GM19452 (cell line): ENCODE measurements at regions not wholly inside any gene's neighbourhood (a gene's known extent, or its start where the extent isn't known, plus 50 kb on each side); places are given as distances from the start of the nearest gene placed in this dataset.
"Not testable (repeated sequence)": the region's sequence is repeated elsewhere in the genome, so short reads cannot be mapped to it uniquely, and the experiment has no call there.

ENCODE experiments used
- ATAC-seq: cut with Tn5 transposase; IDR thresholded peaks from one replicate; pipeline ENCODE4 v1.9.1; 2021; ENCODE audit not compliant: unreplicated experiment

DNA sequence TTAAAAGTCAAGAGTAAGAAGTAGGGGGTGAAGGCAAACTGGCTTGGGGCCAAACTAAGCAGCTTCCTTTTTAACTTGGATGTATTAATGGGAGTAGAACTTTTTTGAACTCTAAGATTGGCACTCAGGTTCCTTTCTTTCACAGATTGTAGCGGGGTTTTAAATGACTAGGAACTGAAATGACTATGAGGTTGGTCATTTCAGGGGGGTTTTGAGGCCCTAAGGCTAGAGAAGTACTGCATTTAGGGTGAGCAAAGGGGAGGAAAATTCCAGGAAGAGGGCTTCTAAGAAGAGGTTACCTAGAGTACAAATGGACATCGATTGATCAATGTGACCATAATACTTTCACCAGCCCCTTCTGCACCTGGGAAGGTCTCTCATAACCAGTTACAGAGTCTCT is 381.8 kb downstream of the MLLT3 start:
- ATAC-seq: no peak

DNA sequence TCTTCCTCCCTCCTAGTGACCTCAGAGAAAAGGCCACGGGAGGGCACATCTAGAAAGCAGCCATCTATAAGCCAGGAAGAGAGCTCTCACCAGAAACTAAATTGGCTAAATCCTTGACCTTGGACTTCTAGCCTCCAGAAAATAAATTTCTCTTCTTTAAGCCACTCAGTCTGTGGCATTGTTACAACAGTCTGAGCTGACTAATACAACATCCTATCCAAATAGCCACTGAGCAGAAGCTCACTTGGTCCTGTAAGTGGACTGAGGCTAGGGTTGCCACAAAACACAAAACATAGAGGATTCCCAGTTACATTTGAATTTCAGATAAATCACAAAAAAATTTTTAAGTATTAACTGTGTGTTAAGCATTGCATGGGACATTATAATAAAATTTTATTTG is 383.4 kb downstream of the MLLT3 start:
- ATAC-seq: no peak

DNA sequence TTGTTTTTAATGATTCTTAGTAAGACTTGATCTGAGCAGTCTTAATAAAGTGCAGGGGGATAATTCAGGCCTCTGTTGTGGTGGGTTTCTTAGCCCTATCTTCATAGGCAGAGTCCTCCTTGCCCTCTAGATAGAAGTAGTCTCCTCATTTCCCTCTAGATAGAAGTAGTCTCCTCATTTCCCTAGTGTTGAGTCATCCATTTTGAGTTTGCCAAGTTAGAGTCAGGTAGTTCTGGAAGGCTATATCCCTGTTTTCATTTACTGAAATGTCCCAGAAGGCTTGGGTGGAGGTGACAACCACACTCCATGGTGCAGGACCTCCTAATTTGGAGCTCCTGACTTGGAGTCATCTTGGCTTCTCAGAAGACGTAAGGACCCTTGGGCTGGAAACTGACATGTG is 384.6 kb downstream of the MLLT3 start:
- ATAC-seq: no peak

DNA sequence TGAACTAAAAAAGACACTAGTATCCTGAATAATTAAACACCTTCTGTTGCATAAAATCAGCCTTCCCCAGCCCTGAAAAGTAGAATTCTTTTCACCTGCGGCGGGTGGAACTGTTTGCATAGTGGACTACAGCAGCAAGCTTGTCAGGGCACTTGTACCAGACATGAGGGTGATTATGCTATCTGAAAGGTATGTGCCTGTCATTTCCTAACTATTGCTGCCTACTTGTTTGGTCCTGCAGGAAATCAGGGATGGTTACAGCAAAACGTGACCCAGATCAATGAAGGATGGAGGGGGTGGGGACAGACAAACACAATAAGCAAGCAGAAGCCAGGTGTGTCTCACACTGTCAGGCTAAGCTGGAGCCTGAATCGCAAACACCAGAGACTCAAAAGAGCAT is 385.6 kb downstream of the MLLT3 start:
- no peak for ATAC-seq

DNA sequence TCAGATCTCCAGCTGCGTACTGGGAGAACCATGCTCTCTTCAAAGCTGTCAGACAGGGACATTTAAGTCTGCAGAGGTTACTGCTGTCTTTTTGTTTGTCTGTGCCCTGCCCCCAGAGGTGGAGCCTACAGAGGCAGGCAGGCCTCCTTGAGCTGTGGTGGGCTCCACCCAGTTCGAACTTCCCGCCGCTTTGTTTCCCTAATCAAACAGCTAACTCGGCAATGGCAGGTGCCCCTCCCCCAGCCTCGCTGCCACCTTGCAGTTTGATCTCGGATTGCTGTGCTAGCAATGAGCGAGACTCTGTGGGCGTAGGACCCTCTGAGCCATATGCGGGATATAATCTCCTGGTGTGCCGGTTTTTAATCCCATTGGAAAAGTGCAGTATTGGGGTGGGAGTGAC is 387.1 kb downstream of the MLLT3 start:
- not testable (repeated sequence) for ATAC-seq

DNA sequence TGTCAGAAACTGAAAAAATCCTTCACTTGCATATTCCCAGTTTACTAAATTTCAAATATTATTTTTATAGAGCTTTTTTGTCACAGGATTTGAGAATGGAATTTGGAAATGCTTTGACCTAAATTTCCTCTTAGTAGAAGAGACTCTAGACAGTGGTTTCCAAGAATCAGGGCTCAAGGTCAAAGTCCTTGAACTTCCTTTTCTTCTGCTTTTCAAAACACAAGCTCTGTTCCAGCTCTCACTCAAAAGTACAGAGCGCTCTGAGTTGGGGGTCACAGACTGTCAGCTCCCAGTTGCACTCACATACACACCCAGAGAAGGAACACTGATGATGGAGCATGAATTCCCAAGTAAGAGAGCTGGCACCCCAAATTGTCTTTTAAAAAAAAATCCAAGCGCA is 394.2 kb downstream of the MLLT3 start:
- ATAC-seq: no peak

DNA sequence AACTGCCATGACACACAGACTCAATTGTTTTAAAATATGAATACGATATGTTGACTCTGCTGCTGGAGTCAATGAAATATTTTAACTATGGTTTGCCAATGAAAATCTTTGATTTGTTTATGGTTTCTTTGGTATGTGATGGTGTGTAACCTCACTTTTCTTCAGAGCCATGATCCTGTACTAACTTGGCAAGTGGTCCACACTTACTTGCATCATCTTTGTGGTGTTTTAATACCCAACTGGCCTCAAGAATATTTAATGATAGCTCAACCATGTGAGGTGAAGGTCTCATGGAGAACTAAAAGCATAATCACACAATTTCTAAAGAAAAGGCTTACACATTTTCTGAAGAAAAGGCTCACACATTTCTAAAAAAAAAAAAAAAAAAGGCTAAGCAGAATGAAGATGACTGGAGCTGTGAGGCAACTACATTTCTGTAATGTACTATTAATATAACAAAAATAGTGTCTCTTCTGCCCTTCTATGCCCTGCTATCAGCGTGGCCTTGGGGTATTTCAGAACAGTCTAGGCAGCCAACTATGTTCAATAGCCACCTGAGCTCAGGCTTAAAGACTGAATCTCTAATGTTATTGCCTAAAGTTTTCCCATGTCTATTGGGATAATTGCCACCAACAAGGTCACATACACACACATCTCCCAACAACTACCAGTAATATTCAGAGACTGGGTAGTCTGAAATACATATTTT is 395.0 kb downstream of the MLLT3 start:
- ATAC-seq: no peak

DNA sequence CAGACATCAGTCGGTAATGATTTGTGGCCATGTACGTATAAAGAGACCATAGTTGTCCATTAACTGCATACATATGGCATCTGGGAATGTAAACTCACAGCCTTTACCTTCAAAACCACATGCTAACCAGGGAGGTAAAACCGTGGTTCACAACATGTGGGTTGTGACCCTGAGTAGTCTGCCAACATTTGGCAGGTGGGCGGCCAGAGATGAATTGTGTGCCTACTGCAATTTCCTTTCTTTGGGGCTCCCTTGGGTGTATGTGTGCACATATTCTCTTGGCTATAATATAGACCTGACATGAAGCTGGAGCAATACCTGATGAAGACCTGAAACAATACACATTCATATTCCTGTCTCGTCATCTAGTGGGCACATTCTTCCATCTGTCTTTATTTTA is 396.0 kb downstream of the MLLT3 start:
- no peak for ATAC-seq

DNA sequence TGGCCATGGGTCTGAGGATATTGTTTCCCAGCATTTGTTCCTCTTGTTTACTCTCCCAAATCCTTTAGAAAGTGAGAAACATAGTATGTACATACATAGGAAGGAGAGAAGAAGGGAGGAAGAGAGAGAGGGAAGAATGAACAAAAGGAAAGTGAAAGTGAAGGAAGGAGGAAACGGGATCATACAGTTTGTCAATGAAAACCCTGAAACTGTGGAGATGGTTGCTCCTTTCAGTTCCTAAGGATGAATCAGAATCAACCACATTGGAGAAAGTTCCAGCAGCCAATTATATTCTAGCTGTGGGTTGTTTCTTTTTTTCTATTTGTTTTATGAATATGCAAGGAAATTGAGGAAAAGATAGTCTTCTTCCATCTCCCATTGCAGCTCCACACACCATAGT is 396.5 kb downstream of the MLLT3 start:
- no peak for ATAC-seq

DNA sequence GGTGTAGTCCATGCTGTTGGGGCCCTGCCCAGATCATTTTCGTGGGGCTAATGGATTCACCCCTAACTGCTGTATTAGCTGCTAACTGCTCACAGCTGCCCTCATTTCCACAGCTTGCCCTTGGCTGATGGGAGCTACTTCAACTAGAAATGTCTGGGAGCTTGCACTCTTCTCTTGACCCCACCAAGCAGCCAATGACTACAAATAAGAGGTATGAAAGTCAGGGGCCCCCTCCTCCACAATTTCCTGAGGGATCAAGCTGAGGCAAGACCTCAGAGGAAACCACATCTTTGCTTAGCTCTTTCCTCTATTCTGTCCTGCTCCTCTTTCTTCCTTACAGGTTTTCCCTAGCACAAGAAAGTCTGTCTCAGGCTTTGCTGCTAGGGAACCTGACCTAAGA is 397.5 kb downstream of the MLLT3 start:
- ATAC-seq: no peak

DNA sequence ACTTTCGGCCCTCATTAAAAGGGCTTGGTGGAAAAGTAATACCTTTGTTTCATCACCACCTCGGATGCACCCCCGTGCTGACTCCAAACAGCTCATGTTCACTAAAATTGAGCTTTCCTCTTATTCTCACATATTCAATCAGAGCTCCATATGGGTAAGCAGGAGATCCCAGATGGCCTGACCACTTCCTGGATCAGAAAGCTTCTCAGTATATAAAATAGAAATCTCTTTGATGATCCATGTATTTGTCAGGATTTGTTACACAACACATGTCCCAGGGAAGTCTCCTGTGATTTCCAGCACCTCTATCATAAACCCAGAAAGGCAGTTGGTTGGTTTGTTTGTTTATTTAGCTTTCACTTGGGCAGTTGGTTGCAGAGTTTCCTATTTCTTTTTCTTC is 402.0 kb downstream of the MLLT3 start:
- ATAC-seq: no peak

DNA sequence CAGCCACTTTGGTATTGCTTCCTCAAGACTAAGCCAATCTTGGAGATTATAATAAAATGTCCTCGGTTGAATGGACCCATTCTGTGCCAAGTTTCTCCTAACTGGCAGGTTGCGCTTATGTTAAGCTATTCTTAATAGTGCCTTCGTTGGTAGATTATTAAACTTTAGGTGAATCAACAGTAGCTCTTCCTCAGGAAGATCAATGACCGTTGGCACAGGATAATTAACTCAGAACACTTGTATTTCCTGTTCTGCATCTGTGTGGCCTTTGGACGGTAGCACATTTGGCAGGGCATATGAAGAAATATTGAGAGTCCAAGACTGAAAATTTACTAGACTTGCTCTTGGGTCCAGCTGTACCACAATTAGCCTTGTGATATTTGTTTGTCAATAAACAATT is 402.9 kb downstream of the MLLT3 start:
- ATAC-seq: no peak

DNA sequence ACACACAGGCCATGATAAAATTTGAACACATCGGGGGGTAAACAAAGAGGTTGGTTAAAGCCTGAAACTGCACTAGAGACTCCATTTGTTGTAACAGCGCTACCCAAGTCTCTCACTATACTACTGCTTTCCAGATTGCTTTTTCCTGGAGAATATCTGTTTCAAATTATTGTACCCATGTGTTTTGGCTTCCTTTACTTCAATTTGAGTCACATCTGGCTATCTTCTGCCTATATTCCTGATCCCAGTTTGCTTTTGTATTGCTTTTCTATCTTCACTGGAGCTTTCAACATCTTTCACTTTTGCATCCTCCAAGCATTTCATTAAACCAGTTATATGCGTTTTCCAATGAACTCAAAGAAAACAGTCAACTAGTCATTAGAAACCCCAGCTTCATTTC is 404.7 kb downstream of the MLLT3 start:
- no peak for ATAC-seq

DNA sequence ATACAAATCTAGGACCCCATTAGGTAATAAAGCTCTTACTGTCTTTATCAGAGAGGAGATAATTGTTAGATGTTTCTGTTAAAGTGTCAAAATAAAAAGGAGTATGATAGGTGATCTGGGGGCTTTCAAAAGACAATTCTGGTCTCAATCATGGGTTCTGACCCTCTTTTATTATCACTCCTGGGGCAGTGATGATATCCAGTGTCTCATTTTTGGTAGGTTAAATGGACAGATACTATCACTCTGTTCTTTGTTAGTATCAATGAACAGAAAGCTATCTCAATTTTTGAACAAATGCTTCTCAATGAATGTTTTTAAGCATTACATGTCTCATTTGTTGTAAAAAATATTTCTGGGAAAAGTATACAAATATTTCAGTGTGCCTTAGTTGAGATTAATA is 405.9 kb downstream of the MLLT3 start:
- ATAC-seq: no peak

DNA sequence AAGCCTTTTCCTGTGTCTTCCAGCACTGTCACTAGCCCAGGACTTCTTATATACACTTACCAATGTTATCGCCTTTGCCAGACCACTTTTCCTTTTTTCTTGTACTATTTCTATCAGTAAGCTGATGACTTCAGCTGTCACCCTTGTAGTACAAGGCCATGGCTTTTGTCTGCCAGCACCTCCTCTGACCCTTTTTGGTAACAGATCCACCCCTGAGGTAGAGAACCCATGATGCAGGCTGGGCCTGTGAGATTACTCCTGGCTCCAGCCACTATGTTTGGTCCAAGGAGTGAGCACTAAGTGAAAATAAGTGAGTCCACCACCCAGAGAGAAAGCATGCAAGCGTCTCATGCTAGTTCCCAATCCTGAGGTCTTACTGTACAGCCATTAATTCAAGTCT is 406.7 kb downstream of the MLLT3 start:
- ATAC-seq: no peak

DNA sequence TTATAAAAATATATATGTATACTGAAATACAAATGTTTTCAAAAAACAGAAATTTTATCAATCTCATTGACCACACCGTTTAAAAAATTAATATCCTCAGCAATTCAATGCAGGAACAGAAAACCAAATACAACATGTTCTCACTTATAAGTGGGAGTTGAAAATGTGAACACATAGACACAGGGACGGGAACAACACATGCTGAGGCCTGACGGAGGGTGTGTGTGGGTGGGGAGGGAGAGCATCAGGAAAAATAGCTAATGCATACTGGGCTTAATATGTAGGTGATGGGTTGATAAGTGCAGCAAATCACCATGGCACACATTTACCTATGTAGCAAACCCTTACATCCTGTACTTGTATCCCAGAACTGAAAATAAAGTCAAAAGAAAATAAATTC is 409.5 kb downstream of the MLLT3 start:
- ATAC-seq: no peak

DNA sequence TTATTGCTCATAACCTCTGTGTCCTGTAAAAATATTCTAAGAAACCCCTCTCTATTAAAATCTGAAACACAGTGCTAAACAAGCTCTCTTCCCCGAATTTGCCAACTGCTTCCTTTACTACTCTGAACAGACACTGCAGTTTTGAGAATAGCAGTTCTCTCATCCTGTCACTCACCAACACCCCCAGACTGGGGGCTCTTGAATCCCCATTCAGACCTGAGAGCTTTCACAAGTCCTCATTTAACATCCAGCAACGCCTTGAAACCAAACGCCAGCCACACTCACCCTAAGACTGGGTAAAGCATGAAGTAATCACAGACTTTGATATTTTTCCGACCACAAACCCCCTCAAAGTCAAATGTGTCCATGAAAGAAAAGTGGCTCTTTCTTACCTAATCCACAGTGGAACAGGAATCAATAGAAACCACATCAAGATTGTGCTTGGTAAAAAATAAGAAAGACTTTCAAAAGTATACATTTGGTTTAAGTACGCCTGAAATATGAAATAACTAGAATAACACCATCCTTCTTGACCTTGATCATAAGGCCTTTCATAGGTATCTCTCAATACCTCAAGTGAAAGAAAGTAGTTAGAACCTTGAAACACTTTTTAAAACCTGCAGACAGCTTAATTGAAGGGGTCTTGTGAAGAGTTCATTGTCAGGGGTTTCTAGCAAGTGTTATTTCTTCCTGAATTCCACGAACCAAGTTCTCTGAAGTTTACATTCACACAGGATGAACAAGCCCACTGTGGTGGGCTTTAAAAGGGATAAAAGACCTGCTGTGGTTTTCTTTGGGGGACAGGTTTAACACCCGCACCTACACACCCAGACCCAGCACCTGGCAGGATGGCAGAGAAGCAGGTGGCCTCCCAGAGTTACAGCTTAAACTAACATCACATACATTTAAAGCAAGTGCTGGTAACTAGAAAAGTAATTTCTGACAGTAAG is 412.6 kb downstream of the MLLT3 start:
- no peak for ATAC-seq

DNA sequence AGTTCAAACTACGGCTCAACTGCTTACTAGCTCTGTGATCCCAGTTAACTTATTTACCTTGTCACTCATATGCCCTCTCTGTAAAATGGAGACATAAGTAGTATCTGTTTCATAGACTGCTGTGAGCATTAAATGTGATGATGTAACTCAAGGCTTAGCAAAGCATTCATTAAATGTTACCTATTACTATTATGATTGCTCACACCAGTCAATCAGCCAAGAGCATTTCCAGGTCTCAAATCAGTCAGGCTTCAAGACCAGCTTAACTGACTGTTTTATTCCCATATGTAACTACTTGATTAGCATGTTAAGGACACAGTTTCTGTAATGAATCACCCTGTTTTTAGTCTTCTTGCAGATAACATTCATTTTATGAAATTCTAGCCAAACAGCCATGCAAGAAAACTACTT is 413.3 kb downstream of the MLLT3 start:
- ATAC-seq: no peak

DNA sequence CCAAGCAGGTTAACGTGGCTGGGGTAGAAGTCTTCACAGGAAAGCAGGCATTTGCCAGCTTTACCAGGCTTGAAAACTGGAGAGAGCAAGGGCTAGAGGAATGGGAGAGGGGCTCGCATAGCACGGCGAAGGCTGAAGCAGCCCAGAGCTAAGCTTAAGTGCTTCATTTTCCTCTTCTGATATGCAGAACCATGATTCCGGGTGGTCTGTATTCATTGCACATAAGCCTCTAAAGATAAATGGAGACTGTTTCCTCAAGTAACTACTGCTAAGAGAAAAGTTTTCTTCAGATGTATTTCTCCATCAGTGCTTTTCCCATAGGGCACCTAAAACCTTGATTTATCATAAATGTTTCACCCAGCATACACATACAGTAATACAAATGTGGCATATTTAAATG is 414.1 kb downstream of the MLLT3 start:
- no peak for ATAC-seq

DNA sequence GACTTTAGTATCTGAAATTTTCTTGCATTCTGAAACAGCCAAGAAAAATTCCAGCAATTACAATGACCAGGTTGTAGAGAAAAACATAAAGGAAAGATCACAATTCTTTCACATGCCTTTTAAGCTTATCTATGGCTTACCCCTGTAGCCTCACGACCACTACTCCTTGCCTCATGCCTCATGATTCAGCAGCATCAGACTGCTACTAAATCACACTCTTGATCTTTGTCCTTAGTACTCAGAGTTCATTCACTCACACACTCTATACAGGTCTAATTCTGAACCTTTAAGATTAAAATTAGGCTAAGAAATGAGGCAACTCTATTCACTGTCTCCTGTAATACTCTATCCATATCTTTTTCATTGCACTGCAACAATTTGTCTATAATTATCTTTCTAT is 415.1 kb downstream of the MLLT3 start:
- ATAC-seq: no peak

DNA sequence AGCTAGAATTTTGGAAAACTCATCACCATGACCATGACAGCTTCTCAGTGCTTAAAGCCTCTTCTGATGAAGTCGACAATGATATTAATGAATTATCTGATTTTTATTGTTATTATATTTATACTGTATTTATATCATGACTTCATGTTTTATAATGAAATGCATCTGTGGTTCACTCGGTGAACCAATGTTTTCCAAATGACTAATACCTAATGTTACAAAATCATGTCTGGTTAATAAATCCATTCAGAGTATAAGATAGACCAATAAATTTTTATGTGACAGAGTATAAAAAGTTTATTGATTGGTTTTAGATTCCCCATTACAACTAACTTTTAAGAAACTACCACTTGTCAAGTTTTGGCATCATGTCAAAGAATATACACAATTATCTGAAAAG is 416.5 kb downstream of the MLLT3 start:
- no peak for ATAC-seq

DNA sequence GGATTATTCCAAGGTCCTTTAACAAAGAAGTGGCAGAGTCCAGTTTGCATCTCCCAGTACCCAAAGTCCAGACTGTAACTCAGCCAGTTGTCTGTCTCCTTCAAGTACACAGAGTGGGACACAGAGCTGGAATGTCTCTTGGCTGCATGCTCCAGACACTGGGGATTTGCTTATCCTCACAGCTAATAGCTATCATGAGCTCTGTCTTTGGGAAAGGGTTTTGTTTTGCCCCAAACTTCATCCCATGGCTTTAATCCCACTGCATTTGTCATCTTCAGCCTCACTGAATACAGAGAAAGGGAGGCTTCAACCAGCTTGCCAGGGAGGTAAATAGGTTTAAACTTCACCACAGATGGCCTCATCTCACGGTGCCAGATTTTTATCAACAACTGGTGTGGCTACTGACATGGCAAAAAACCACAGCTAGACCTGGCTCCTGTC is 412.2 kb upstream of the SLC24A2 start:
- ATAC-seq: no peak
